Stomach (tissue), 8 donors: ENCODE measurements at regions not wholly inside any gene's neighbourhood (a gene's known extent, or its start where the extent isn't known, plus 50 kb on each side); places are given as distances from the start of the nearest gene placed in this dataset.

ENCODE experiments used
- DNase-seq, 2 donors: peaks; one replicate each; pipeline versions ENCODE4 v3.0.0 to v3.0.0-alpha.2; 2013 to 2019
- H3K27ac ChIP-seq, 5 donors: fragments of 200-600 bp in 4 of 5; sonication (generic) in 4 of 5; one replicate each; pipeline ENCODE4 v1.5.1; 2013 to 2019; ENCODE audit warnings: mild to moderate bottlenecking in 1 of 5, moderate library complexity in 1 of 5
- H3K27me3 ChIP-seq, 3 donors: fragments of 200-600 bp; sonication (generic); one replicate each; pipeline ENCODE4 v1.5.1; 2017 to 2019; ENCODE audit warnings: mixed run types in 1 of 3
- H3K36me3 ChIP-seq, 4 donors: fragments of 200-600 bp; sonication (generic); 1 replicate in 3 of 4; 2 replicates in 1 of 4; pipeline ENCODE4 v1.5.1; 2016 to 2019
- H3K4me1 ChIP-seq, 4 donors: fragments of 200-600 bp; sonication (generic); one replicate each; pipeline ENCODE4 v1.5.1; 2016 to 2019
- H3K4me3 ChIP-seq, 4 donors: fragments of 200-600 bp; sonication (generic) in 3 of 4; one replicate each; pipeline ENCODE4 v1.5.1; 2016 to 2019; ENCODE audit warnings: mild to moderate bottlenecking in 1 of 4
- H3K9me3 ChIP-seq, 4 donors: fragments of 200-600 bp; sonication (generic); one replicate each; pipeline ENCODE4 v1.5.1; 2016 to 2019
- EP300 ChIP-seq: sonication (generic); formaldehyde crosslinking; IDR thresholded peaks from one replicate; pipeline ENCODE4 v1.6.1; 2017; ENCODE audit warnings: antibody characterized with exemption
- POLR2A ChIP-seq, 4 donors: fragments of 450-650 bp; IDR thresholded peaks; one replicate each; pipeline ENCODE4 v1.6.1; 2016; ENCODE audit warnings: antibody characterized with exemption in 4 of 4, control low read depth in 2 of 4, mild to moderate bottlenecking in 1 of 4, moderate library complexity in 1 of 4
- POLR2AphosphoS5 ChIP-seq, 3 donors: sonication (generic); formaldehyde crosslinking; IDR thresholded peaks; one replicate each; pipeline ENCODE4 v1.6.1; 2016; ENCODE audit warnings: antibody characterized with exemption in 3 of 3
- WGBS, 5 donors: extraction: QIAGEN DNeasy Blood & Tissue Kit in 3 of 5; methylation state at CpG; one replicate each; pipeline versions ENCODE4 v1.1.5 to v1.1.7; 2013 to 2018; 5-methylcytosine and 5-hydroxymethylcytosine counted together
- intact Hi-C: fragments of 100-400 bp; cut with DNase I; formaldehyde crosslinking; loops from one replicate; pipeline ENCODE4 v1.15.1; 2023; ENCODE audit warnings: low total_unique reads
- TF ChIP-seq, protein P1 (sequence below), 7 experiments: fragments of 450-650 bp in 4 of 7; fragments of 200-600 bp in 3 of 7; sonication (generic) in 3 of 7; IDR thresholded peaks; one replicate each; pipeline ENCODE4 v1.5.1; 2016 to 2019; ENCODE audit warnings: antibody characterized with exemption in 7 of 7, control low read depth in 2 of 7, mild to moderate bottlenecking in 1 of 7
- donor health status: healthy with polysubstance abuse.
- donor health status: Bipolar disorder and iron deficiency.
- donor health status: healthy.

DNA sequence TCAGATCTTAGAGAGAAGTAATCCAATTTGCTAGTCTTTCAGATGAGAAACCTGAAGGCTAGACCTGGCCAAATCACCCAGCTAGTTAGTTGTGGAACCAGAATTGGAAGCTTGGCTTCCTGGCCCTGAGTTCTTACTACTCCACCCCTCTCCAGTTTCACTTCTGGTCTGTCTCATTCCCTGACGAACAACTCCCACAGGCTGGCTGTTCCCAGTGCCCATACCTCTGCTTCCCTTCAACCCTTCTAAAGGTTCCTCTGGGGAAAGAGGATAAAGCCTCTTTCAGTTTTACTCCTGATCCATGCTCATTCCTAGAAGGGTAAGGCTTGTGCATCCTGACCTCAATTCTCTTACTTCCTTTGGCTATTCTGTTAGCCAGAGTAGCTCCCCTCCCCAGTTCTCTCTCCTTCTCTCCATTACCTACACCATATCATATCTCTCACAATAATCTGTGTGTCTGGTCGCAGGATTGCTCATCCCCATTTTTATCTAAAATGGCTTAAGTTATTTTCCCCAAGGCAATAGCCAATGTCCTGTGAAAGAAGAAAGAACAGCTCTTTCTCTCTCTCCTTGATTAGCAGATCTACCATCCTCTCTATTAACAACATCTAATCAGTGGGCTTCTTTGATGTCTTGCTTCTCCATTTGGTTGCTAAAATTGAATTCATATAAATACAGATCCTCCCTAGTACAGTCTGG lies 155.0 kb upstream of the MAOA start:
- no peaks in the 10 kb centered on the region for H3K36me3 ChIP-seq
- no peaks in the 10 kb centered on the region for H3K9me3 ChIP-seq
- WGBS, 5 donors, result 46 to 58% (median 53%) methylated on average over 2 of the region's 2 CpGs
- no peak for TF ChIP-seq EP300
- TF ChIP-seq POLR2AphosphoS5 (IDR thresholded peaks at IDR 0.05), result no peak
- TF ChIP-seq POLR2A (IDR thresholded peaks at IDR 0.05), result no peak
- TF ChIP-seq, protein P1, sequence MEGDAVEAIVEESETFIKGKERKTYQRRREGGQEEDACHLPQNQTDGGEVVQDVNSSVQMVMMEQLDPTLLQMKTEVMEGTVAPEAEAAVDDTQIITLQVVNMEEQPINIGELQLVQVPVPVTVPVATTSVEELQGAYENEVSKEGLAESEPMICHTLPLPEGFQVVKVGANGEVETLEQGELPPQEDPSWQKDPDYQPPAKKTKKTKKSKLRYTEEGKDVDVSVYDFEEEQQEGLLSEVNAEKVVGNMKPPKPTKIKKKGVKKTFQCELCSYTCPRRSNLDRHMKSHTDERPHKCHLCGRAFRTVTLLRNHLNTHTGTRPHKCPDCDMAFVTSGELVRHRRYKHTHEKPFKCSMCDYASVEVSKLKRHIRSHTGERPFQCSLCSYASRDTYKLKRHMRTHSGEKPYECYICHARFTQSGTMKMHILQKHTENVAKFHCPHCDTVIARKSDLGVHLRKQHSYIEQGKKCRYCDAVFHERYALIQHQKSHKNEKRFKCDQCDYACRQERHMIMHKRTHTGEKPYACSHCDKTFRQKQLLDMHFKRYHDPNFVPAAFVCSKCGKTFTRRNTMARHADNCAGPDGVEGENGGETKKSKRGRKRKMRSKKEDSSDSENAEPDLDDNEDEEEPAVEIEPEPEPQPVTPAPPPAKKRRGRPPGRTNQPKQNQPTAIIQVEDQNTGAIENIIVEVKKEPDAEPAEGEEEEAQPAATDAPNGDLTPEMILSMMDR (IDR thresholded peaks at IDR 0.05), result no peak
- no peaks in the 10 kb centered on the region for H3K27me3 ChIP-seq
- no peaks in the 10 kb centered on the region for H3K4me1 ChIP-seq
- intact Hi-C loops, result no loop called here
- H3K4me3 ChIP-seq, result no peak overlapping the region
- H3K27ac ChIP-seq, result no peak overlapping the region
- peak in 1 of 2 donors; percentile 14 for DNase-seq

DNA sequence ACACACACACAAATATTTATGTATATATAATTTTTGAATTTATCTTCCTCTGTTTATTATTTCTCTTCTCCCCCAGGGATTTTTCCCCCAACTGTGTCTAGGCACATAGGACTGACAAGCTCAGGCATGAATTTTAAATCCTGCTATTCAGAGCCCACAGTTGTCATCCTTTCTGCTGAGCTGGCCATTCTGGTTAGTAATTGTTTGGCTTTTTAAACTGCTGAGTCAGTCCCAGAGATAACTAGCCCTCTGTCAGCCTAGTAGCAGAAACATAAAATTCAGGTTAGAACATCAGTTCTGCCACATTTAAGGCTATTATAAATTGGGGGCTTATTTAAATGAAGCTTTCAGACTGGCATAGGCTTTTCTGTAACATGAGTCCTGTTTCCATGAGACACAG lies 151.7 kb upstream of the MAOA start:
- Histone ChIP-seq H3K36me3 (no peaks in the 10 kb centered on the region), H3K4me3 (no peak overlapping the region), H3K9me3 (no peaks in the 10 kb centered on the region), H3K4me1 (no peaks in the 10 kb centered on the region), H3K27ac (no peak overlapping the region), H3K27me3 (no peaks in the 10 kb centered on the region)
- DNase-seq, result no peak
- intact Hi-C loops, result no loop called here
- TF ChIP-seq POLR2AphosphoS5 (IDR thresholded peaks at IDR 0.05) (no peak), POLR2A (IDR thresholded peaks at IDR 0.05) (no peak), EP300 (no peak)
- TF ChIP-seq, protein P1 (IDR thresholded peaks at IDR 0.05), result no peak

DNA sequence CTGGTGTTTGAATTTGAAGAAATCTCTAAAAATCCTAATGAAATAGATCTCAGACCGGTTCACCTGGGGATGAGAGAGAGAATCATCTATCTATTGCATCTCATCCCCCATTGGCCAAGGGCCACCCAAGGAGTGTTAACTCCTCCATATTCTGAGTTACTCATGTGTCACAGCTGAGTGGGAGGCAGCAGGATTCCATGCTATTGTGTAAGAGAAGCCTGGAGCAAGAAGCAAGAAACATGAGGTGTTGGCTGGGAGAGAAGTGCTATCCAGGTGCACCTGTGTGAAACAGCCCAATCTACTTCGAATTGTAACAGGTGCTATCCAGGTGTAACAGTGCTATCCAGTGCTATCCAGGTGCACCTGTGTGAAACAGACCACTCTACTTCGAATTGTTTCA lies 150.3 kb upstream of the MAOA start:
- Histone ChIP-seq H3K9me3 (no peaks in the 10 kb centered on the region), H3K27me3 (no peaks in the 10 kb centered on the region), H3K4me3 (no peak overlapping the region), H3K4me1 (no peaks in the 10 kb centered on the region), H3K27ac (no peak overlapping the region), H3K36me3 (no peaks in the 10 kb centered on the region)
- intact Hi-C loops, result no loop called here
- WGBS, 5 donors, result 49 to 84% (median 61%) methylated on average over 3 of the region's 3 CpGs
- DNase-seq, result no peak
- TF ChIP-seq, protein P1 (IDR thresholded peaks at IDR 0.05), result no peak
- no peak for TF ChIP-seq POLR2AphosphoS5 (IDR thresholded peaks at IDR 0.05)
- TF ChIP-seq EP300, result no peak
- no peak for TF ChIP-seq POLR2A (IDR thresholded peaks at IDR 0.05)

DNA sequence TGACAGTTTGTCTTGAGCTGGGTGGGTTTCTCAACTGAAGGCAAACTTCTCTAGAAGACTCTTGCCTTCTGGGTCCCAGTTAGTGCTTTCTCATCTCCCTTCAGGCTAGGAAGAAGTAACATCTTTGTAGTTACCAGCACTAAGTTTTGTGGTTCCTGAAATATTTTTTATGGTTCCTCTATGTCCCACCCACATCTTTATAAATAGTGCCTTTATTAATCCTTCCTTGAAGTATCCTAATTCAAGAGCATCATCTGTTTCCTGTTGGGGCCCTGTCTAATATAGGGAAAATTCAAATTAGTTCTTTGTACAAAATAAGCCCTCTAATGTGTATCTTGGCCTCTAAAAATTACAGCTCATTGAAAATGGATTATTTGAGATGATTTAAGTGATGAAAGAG lies 147.4 kb upstream of the MAOA start:
- Histone ChIP-seq H3K4me1 (no peaks in the 10 kb centered on the region), H3K27me3 (no peaks in the 10 kb centered on the region), H3K4me3 (no peak overlapping the region), H3K36me3 (no peaks in the 10 kb centered on the region), H3K27ac (no peak overlapping the region), H3K9me3 (no peaks in the 10 kb centered on the region)
- intact Hi-C loops, result no loop called here
- TF ChIP-seq POLR2AphosphoS5 (IDR thresholded peaks at IDR 0.05), result no peak
- TF ChIP-seq EP300, result no peak
- TF ChIP-seq, protein P1 (IDR thresholded peaks at IDR 0.05), result no peak
- TF ChIP-seq POLR2A (IDR thresholded peaks at IDR 0.05), result no peak
- no peak for DNase-seq
